Transverse colon (tissue), 4 donors: ENCODE measurements at regions not wholly inside any gene's neighbourhood (a gene's known extent, or its start where the extent isn't known, plus 50 kb on each side); places are given as distances from the start of the nearest gene placed in this dataset.

Experiments
- DNase-seq: peaks from one replicate; pipeline ENCODE4 v3.0.0-alpha.2; 2019
- H3K27ac ChIP-seq, 4 donors: fragments of 200-600 bp; sonication (generic); 2 replicates each; pipeline ENCODE4 v1.5.1; 2016 to 2018; ENCODE audit warnings: inconsistent platforms in 4 of 4
- H3K27me3 ChIP-seq: fragments of 200-600 bp; sonication (generic); 2 replicates; pipeline ENCODE4 v1.5.1; 2017; ENCODE audit warnings: inconsistent platforms
- H3K36me3 ChIP-seq, 4 donors: fragments of 200-600 bp; sonication (generic); 2 replicates each; pipeline ENCODE4 v1.5.1; 2017 to 2019; ENCODE audit warnings: inconsistent platforms in 4 of 4
- H3K4me1 ChIP-seq, 4 donors: fragments of 200-600 bp; sonication (generic); 2 replicates each; pipeline ENCODE4 v1.5.1; 2017 to 2020; ENCODE audit warnings: inconsistent platforms in 4 of 4
- H3K4me3 ChIP-seq, 4 donors: fragments of 200-600 bp; sonication (generic); 1 replicate in 1 of 4; 2 replicates in 3 of 4; pipeline versions ENCODE4 v1.5.1 to v1.6.1; 2017 to 2019; ENCODE audit warnings: inconsistent platforms in 4 of 4
- H3K9me3 ChIP-seq, 2 donors: fragments of 200-600 bp; sonication (generic); 2 replicates each; pipeline ENCODE4 v1.5.1; 2017 to 2019; ENCODE audit warnings: inconsistent platforms in 2 of 2
- EP300 ChIP-seq: sonication (generic); formaldehyde crosslinking; IDR thresholded peaks from one replicate; pipeline ENCODE4 v1.6.1; 2017; ENCODE audit warnings: antibody characterized with exemption, low read depth
- POLR2A ChIP-seq: fragments of 450-650 bp; IDR thresholded peaks from one replicate; pipeline ENCODE4 v1.6.1; 2016; ENCODE audit warnings: antibody characterized with exemption, mild to moderate bottlenecking, moderate library complexity
- POLR2AphosphoS5 ChIP-seq, 3 donors: sonication (generic); formaldehyde crosslinking; IDR thresholded peaks; one replicate each; pipeline ENCODE4 v1.6.1; 2016; ENCODE audit warnings: antibody characterized with exemption in 3 of 3
- WGBS, 2 donors: methylation state at CpG; one replicate each; pipeline ENCODE4 v1.1.5; 2018; ENCODE audit warnings: low coverage in 1 of 2; 5-methylcytosine and 5-hydroxymethylcytosine counted together
- in situ Hi-C, 4 donors: fragments of 200-750 bp; cut with MboI; loops; one replicate each; pipeline versions ENCODE4 v1.15.0 to v1.15.1; 2017; ENCODE audit warnings: low sequenced_read_pairs in 3 of 4, low pct_ligation_motif_present in 1 of 4, low pct_unique_long_range_greater_than_20kb in 1 of 4
- intact Hi-C: fragments of 100-400 bp; cut with DNase I; formaldehyde crosslinking; loops from one replicate; pipeline ENCODE4 v1.15.1; 2023; ENCODE audit warnings: low total_unique reads
- TF ChIP-seq, protein P1 (sequence below), 5 experiments: fragments of 200-600 bp in 3 of 5; fragments of 450-650 bp in 2 of 5; sonication (generic) in 3 of 5; IDR thresholded peaks; 1 replicate in 2 of 5; 2 replicates in 3 of 5; pipeline ENCODE4 v1.5.1; 2016 to 2017; ENCODE audit warnings: antibody characterized with exemption in 5 of 5, inconsistent platforms in 3 of 5, mild to moderate bottlenecking in 2 of 5, moderate library complexity in 1 of 5

DNA sequence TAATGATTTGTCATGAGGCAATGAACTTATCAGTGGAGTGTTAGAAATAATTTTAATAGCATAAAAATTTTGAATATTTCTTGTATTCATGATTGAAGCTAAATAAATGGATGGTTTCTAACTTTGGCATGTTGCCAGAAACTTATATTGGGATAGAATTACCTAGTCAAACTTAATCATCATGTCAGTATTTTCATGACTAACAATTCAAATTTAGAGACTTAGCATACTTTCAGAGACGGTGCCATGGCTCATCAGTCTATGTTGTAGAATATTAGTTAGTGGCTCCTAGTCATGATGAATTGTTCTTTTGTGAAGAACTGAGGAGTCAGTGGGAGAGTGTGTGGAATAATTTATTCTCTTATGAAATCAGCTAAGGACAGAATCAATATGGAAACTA is 599.6 kb upstream of the POT1 start:
- in situ Hi-C loops: no loop called here
- DNase-seq: no peak
- Histone ChIP-seq H3K27me3 (no peaks in the 10 kb centered on the region), H3K27ac (no peak overlapping the region), H3K9me3 (no peaks in the 10 kb centered on the region), H3K4me3 (no peak overlapping the region), H3K36me3 (no peaks in the 10 kb centered on the region), H3K4me1 (no peaks in the 10 kb centered on the region)
- intact Hi-C loops: no loop called here
- 75 to 81% methylated on average over 1 of the region's 1 CpG for WGBS, 2 donors
- TF ChIP-seq POLR2A: no peak
- TF ChIP-seq POLR2AphosphoS5 (IDR thresholded peaks at IDR 0.05): no peak
- TF ChIP-seq EP300: no peak
- TF ChIP-seq, protein P1, sequence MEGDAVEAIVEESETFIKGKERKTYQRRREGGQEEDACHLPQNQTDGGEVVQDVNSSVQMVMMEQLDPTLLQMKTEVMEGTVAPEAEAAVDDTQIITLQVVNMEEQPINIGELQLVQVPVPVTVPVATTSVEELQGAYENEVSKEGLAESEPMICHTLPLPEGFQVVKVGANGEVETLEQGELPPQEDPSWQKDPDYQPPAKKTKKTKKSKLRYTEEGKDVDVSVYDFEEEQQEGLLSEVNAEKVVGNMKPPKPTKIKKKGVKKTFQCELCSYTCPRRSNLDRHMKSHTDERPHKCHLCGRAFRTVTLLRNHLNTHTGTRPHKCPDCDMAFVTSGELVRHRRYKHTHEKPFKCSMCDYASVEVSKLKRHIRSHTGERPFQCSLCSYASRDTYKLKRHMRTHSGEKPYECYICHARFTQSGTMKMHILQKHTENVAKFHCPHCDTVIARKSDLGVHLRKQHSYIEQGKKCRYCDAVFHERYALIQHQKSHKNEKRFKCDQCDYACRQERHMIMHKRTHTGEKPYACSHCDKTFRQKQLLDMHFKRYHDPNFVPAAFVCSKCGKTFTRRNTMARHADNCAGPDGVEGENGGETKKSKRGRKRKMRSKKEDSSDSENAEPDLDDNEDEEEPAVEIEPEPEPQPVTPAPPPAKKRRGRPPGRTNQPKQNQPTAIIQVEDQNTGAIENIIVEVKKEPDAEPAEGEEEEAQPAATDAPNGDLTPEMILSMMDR (IDR thresholded peaks at IDR 0.05): no peak

DNA sequence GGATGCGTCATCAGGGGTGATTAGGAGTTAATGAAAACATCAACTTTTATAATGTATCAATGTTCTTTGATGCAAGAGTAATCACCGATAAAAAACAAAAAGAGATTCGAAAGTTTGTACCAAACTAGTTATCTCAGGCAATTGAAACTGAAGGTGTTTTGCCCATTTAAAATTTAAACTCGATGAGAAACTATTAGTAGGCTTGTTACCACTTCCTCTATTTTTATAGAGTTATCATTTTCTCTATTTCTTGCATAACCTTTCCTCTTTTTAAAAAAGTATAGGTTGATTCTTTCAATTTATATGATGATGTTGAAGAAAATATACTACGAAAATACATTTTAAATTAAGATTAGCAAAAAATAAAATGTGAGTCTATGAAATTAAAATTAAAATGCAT is 597.3 kb upstream of the POT1 start:
- Histone ChIP-seq H3K27me3 (no peaks in the 10 kb centered on the region), H3K27ac (no peak overlapping the region), H3K36me3 (no peaks in the 10 kb centered on the region), H3K4me1 (no peaks in the 10 kb centered on the region), H3K9me3 (no peaks in the 10 kb centered on the region), H3K4me3 (no peak overlapping the region)
- DNase-seq: no peak
- 77 to 82% methylated on average over 5 of the region's 5 CpGs for WGBS, 2 donors
- no peak for TF ChIP-seq POLR2AphosphoS5 (IDR thresholded peaks at IDR 0.05)
- TF ChIP-seq, protein P1 (IDR thresholded peaks at IDR 0.05): no peak
- TF ChIP-seq EP300: no peak
- no peak for TF ChIP-seq POLR2A
- intact Hi-C loops: no loop called here
- in situ Hi-C loops: no loop called here

DNA sequence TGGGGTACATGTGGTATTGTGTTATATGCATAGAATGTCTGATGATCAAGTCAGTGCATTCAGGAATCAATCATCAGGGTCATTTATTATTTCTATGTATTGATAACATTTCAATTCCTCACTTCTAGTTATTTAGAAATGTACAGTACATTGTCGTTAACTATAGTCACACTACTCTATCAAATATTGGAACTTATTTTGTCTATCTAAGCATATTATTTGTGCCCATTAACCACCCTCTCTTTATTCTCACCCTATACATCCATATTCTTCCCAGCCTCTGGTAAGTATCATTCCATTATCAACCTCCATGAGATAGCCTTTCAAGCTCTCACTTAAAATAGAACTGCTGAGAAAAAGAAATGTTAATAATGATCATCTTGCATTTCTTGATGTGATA is 596.5 kb upstream of the POT1 start:
- no peak for DNase-seq

DNA sequence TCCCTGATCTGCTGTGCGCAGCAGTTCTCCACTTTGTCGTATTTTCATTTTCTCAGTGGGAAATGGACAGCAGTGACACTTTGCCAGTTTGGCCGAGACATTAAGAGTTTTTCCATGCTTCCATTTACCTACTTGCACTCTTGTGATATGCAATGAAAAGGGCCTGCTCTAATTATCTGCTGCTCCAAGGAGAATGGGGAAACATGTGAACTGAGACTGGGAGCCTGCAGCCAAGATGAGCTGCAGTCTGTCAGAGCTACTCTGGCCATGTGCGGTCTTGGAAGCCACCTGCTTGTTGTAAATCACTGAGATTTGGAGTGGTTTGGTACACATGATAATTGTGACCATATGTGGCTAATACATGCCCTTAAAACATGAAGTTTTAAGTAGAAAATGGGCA is 586.6 kb upstream of the POT1 start:
- DNase-seq: no peak
- H3K27ac ChIP-seq: no peak overlapping the region
- TF ChIP-seq, protein P1 (IDR thresholded peaks at IDR 0.05): no peak
- TF ChIP-seq POLR2A: no peak
- TF ChIP-seq POLR2AphosphoS5 (IDR thresholded peaks at IDR 0.05): no peak
- TF ChIP-seq EP300: no peak
- intact Hi-C loops: no loop called here
- no peaks in the 10 kb centered on the region for H3K4me1 ChIP-seq
- no peaks in the 10 kb centered on the region for H3K27me3 ChIP-seq
- in situ Hi-C loops: no loop called here
- 69 to 72% methylated on average over 2 to 4 of the region's 4 CpGs for WGBS, 2 donors
- no peak overlapping the region for H3K4me3 ChIP-seq
- H3K36me3 ChIP-seq: no peaks in the 10 kb centered on the region
- H3K9me3 ChIP-seq: no peaks in the 10 kb centered on the region

More for the DNA sequence above, 596.5 kb upstream of the POT1 start:
- Histone ChIP-seq H3K36me3 (no peaks in the 10 kb centered on the region), H3K9me3 (no peaks in the 10 kb centered on the region), H3K4me3 (no peak overlapping the region), H3K4me1 (no peaks in the 10 kb centered on the region), H3K27ac (no peak overlapping the region), H3K27me3 (no peaks in the 10 kb centered on the region)
- in situ Hi-C loops (no loop called here), intact Hi-C loops (no loop called here)
- 90% methylated on average over 1 of the region's 1 CpG for WGBS, 2 donors
- TF ChIP-seq POLR2AphosphoS5 (IDR thresholded peaks at IDR 0.05) (no peak), EP300 (no peak), POLR2A (no peak)
- TF ChIP-seq, protein P1 (IDR thresholded peaks at IDR 0.05): no peak
